ENCODE measurements at regions not wholly inside any gene's neighbourhood (a gene's known extent, or its start where the extent isn't known, plus 50 kb on each side); places are given as distances from the start of the nearest gene placed in this dataset.

DNA sequence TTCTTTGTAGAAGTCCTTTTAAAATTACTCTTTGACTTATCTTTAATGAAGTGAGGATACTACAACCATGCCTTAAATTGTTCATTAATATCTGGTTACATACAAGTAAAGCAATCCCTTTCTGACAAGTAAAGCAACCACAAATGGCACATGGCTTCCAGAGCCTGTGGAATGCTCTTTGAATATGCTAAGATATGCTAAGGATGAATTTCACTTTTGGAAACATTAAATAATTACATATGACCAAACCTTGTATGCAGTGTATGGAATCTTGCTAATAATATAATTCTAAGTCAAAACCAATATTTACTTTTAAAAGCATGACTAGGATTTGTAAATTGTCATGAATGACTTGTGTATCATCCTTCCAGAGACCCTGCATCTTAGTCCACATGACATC is 1711.2 kb upstream of the CELF4 start:
- TF ChIP-seq CTCF (conservative IDR thresholded peaks at IDR 0.05): no peak
- no peak overlapping the region for H3K27ac ChIP-seq

DNA sequence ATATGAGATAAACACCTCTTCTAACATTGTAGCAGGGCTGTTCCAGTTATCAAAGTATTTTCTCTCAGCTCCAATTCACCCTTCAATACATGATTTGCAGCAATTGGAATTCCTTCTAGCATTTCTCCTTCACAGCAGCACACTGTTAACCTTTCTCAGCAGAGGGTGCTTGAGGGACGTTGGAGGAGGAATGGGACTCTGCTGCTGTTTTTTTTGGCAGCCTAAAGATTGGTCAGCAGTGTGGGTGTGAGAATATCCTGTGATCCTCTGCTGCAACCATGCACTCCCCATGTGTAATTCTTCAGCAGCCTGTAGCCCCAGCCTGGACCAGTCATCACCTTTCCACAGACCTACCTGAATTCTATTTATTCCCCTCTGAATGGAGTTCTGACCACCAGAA is 1708.9 kb upstream of the CELF4 start:
- no peak overlapping the region for H3K27ac ChIP-seq
- no peak for TF ChIP-seq CTCF (conservative IDR thresholded peaks at IDR 0.05)

DNA sequence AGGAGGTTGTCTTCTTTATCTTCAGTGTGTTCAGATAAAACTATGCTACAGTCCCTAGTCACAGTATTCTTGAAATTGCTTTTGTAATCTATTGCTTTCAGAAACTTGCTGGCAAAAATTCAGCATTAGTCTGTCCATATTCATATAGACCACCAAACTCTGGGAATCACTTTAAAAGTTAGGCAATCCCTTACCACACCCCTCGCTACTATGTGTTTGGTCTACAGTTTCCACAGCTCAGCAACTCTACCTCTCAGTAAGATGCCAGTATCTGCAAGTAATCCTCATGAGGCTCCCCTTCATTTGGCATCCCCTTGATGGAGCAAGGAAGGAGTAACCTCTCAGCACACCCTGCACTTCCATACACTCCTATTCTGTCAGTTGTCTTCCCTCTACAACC is 1706.6 kb upstream of the CELF4 start:
- H3K27ac ChIP-seq: no peak overlapping the region
- TF ChIP-seq CTCF (conservative IDR thresholded peaks at IDR 0.05): no peak

DNA sequence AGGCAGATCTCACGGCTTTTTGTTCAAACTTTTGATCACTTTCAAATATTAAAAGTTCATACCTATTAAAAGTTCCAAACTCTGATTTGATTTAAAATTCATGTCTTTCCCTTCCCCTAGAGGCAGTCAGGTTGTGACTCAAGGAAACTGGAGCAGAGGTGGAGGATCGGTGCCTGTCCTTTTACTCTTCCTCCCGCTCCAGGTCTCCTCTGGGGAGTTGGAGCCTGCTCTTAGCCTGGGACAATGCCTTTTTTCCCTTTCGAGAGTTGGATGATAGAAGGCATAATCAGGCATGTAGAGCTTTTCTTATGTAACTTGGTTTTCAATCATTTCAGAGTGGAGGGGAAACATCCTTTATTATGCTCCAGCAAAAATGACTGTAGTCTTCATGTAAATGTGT is 1706.1 kb upstream of the CELF4 start:
- no peak for TF ChIP-seq CTCF (conservative IDR thresholded peaks at IDR 0.05)
- H3K27ac ChIP-seq: no peak overlapping the region

GRCh38 chr18:39260565-39260964 is 1695.0 kb upstream of the CELF4 start:
- no peak for TF ChIP-seq CTCF (conservative IDR thresholded peaks at IDR 0.05)
- no peak overlapping the region for H3K27ac ChIP-seq

GRCh38 chr18:39259736-39260135 is 1694.1 kb upstream of the CELF4 start:
- TF ChIP-seq CTCF (conservative IDR thresholded peaks at IDR 0.05): no peak
- no peak overlapping the region for H3K27ac ChIP-seq

DNA sequence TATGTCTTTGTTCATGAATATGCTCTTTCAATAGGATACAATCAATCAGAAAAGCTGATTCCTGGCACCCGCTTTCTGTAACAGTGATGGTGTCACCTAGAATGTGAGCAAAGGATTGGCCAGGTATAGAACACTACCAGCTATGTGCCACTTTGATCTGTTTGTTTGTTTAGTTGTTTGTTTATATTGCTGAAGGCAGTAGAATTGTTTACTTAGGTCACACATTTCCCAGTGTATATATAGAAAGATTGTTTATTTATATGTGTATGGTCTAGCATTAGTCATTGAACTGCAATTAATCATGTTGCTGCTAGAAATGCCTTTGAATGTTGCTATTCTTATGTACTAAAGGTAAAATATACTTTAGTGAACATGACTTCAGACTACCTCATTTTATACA is 1678.6 kb upstream of the CELF4 start:
- H3K27ac ChIP-seq: no peak overlapping the region
- no peak for TF ChIP-seq CTCF (conservative IDR thresholded peaks at IDR 0.05)

- no peak overlapping the region for H3K27ac ChIP-seq
- no peak for TF ChIP-seq CTCF (conservative IDR thresholded peaks at IDR 0.05)
Observed at GRCh38 chr18:39241534-39241933, 1675.9 kb upstream of the CELF4 start.

Data from VCaP (cell line).